ENCODE measurements at regions not wholly inside any gene's neighbourhood (a gene's known extent, or its start where the extent isn't known, plus 50 kb on each side); places are given as distances from the start of the nearest gene placed in this dataset.

DNA sequence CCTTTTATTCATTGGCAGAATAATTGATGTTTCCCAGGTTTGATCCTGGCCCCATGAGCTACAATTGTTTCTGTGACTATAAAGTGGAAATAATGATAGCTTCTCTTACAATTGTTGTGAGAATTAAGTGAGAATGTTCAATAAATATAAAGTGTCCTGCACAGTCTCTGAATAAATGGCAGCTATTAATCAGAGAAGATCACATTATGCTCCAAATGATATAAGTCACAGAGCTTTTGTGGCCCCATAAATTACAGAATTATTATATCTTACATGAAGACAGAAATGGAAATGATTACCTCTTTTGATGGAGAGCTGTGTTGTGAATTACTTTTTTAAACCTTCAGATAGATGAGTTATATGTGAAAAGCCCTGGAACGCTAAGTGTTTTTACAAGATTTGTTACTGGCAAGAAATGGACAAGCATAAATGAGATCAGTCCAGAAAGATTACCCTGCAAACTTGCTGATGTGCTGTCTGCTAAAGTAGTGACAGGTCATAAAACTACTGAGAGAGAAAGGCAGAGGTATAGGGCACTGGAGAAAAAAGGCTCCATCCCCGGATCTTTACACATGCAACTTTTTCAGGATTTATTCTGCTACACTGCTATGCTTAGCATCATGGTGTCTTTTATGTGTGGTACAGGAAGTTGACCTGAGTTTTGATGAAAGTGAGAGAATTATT lies 750.9 kb upstream of the GOT2 start:
- no peak overlapping the region for H3K27ac ChIP-seq (ENCODE audit: low read depth, low read length)
- no peaks in the 10 kb centered on the region for H3K27me3 ChIP-seq (ENCODE audit: control insufficient read depth, low read length)
- H3K4me1 ChIP-seq (ENCODE audit: control insufficient read depth, low read length) = no peaks in the 10 kb centered on the region
- no peaks in the 10 kb centered on the region for H3K9me3 ChIP-seq (ENCODE audit: control insufficient read depth, insufficient read depth, low read length)
- no peaks in the 10 kb centered on the region for H3F3A ChIP-seq (ENCODE audit: control insufficient read depth, insufficient read depth)
- no peak overlapping the region for H3K4me3 ChIP-seq (ENCODE audit: low read length)
- H3K79me2 ChIP-seq (ENCODE audit: control insufficient read depth, low read length) = no peaks in the 10 kb centered on the region
- H3K4me2 ChIP-seq (ENCODE audit: low read length) = no peak overlapping the region
- no peaks in the 10 kb centered on the region for H4K20me1 ChIP-seq (ENCODE audit: control insufficient read depth, insufficient read depth, low read depth, low read length)
- no peaks in the 10 kb centered on the region for H3K36me3 ChIP-seq (ENCODE audit: control insufficient read depth, low read length)
- H3K9me2 ChIP-seq (replicated peaks; ENCODE audit: control insufficient read depth, low read length) = no peaks in the 10 kb centered on the region
- TF ChIP-seq EZH2phosphoT487 (IDR thresholded peaks at IDR 0.05; ENCODE audit: borderline replicate concordance, low read length) = no peak
- TF ChIP-seq, protein P1, sequence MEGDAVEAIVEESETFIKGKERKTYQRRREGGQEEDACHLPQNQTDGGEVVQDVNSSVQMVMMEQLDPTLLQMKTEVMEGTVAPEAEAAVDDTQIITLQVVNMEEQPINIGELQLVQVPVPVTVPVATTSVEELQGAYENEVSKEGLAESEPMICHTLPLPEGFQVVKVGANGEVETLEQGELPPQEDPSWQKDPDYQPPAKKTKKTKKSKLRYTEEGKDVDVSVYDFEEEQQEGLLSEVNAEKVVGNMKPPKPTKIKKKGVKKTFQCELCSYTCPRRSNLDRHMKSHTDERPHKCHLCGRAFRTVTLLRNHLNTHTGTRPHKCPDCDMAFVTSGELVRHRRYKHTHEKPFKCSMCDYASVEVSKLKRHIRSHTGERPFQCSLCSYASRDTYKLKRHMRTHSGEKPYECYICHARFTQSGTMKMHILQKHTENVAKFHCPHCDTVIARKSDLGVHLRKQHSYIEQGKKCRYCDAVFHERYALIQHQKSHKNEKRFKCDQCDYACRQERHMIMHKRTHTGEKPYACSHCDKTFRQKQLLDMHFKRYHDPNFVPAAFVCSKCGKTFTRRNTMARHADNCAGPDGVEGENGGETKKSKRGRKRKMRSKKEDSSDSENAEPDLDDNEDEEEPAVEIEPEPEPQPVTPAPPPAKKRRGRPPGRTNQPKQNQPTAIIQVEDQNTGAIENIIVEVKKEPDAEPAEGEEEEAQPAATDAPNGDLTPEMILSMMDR (IDR thresholded peaks at IDR 0.05; ENCODE audit: low read depth, low read length, poor library complexity, severe bottlenecking) = no peak

DNA sequence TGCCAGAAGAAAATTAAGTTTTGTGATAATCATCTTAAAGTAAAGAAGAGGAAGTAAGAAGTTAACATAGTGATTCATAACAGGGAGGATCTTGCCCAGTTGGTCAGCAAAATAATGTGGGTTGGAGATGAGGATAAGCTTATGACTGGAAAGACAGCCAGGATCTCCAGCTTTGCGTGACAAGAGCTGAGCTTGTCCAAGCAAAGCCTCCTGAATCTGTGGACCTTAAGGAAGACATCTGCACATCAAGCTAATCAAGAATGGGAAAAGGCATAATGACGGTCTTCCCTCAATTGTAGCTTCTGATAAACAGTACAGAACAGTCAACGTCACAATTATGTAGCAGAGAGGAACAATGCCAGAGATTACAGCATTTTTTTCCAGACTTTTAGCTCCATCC lies 744.7 kb upstream of the GOT2 start:
- H3K79me2 ChIP-seq (ENCODE audit: control insufficient read depth, low read length) = no peaks in the 10 kb centered on the region
- no peak for TF ChIP-seq EZH2phosphoT487 (IDR thresholded peaks at IDR 0.05; ENCODE audit: borderline replicate concordance, low read length)
- TF ChIP-seq, protein P1 (IDR thresholded peaks at IDR 0.05; ENCODE audit: low read depth, low read length, poor library complexity, severe bottlenecking) = no peak
- no peaks in the 10 kb centered on the region for H4K20me1 ChIP-seq (ENCODE audit: control insufficient read depth, insufficient read depth, low read depth, low read length)
- H3K4me3 ChIP-seq (ENCODE audit: low read length) = no peak overlapping the region
- no peaks in the 10 kb centered on the region for H3K9me2 ChIP-seq (replicated peaks; ENCODE audit: control insufficient read depth, low read length)
- H3K36me3 ChIP-seq (ENCODE audit: control insufficient read depth, low read length) = no peaks in the 10 kb centered on the region
- no peak overlapping the region for H3K4me2 ChIP-seq (ENCODE audit: low read length)
- H3K27me3 ChIP-seq (ENCODE audit: control insufficient read depth, low read length) = no peaks in the 10 kb centered on the region
- no peaks in the 10 kb centered on the region for H3K9me3 ChIP-seq (ENCODE audit: control insufficient read depth, insufficient read depth, low read length)
- H3K4me1 ChIP-seq (ENCODE audit: control insufficient read depth, low read length) = no peaks in the 10 kb centered on the region
- H3F3A ChIP-seq (ENCODE audit: control insufficient read depth, insufficient read depth) = no peaks in the 10 kb centered on the region
- no peak overlapping the region for H3K27ac ChIP-seq (ENCODE audit: low read depth, low read length)

DNA sequence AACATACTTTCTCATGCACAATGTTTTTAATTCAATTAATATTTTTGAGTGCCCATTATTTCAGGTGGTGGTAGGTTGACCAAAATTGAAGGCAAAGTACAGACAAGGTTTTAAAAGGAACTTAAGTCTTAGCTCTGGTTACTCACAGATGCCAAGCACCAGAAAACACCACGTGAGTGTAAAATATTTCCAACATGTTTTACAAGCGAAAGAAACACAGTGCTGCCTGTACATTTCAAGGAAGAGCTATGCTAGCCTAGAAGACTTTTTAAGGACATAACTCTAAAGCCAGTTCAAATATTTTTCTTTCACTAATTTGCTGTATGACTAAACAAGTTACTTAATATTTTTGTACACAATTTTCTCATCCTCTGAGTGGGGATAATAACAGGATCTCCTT lies 736.4 kb upstream of the GOT2 start:
- Histone ChIP-seq H3K9me3 (ENCODE audit: control insufficient read depth, insufficient read depth, low read length) (no peaks in the 10 kb centered on the region), H3K4me3 (ENCODE audit: low read length) (no peak overlapping the region), H3K4me1 (ENCODE audit: control insufficient read depth, low read length) (no peaks in the 10 kb centered on the region), H3K9me2 (replicated peaks; ENCODE audit: control insufficient read depth, low read length) (no peaks in the 10 kb centered on the region), H4K20me1 (ENCODE audit: control insufficient read depth, insufficient read depth, low read depth, low read length) (no peaks in the 10 kb centered on the region), H3K27ac (ENCODE audit: low read depth, low read length) (no peak overlapping the region), H3K27me3 (ENCODE audit: control insufficient read depth, low read length) (no peaks in the 10 kb centered on the region), H3K4me2 (ENCODE audit: low read length) (no peak overlapping the region), H3F3A (ENCODE audit: control insufficient read depth, insufficient read depth) (no peaks in the 10 kb centered on the region), H3K79me2 (ENCODE audit: control insufficient read depth, low read length) (no peaks in the 10 kb centered on the region), H3K36me3 (ENCODE audit: control insufficient read depth, low read length) (no peaks in the 10 kb centered on the region)
- TF ChIP-seq, protein P1 (IDR thresholded peaks at IDR 0.05; ENCODE audit: low read depth, low read length, poor library complexity, severe bottlenecking) = no peak
- TF ChIP-seq EZH2phosphoT487 (IDR thresholded peaks at IDR 0.05; ENCODE audit: borderline replicate concordance, low read length) = no peak

Measured in DOHH2 (cell line).